Type B pancreatic cell (in vitro differentiated cells): ENCODE measurements at regions not wholly inside any gene's neighbourhood (a gene's known extent, or its start where the extent isn't known, plus 50 kb on each side); places are given as distances from the start of the nearest gene placed in this dataset.

Experiments
- DNase-seq: peaks from one replicate; pipeline ENCODE4 v3.0.0; 2021; ENCODE audit warnings: mixed read lengths; ENCODE audit not compliant: unreplicated experiment; ENCODE audit errors: extremely low spot score
- H3K27ac Mint-ChIP-seq: 2 replicates; pipeline ENCODE4 v1.8.0; 2021; ENCODE audit warnings: mild to moderate bottlenecking, mixed read lengths
- H3K27me3 Mint-ChIP-seq: 2 replicates; pipeline ENCODE4 v1.8.0; 2021; ENCODE audit warnings: mixed read lengths
- H3K36me3 Mint-ChIP-seq: 2 replicates; pipeline ENCODE4 v1.8.0; 2021; ENCODE audit warnings: mixed read lengths
- H3K4me1 Mint-ChIP-seq: one replicate; pipeline ENCODE4 v1.8.0; 2021; ENCODE audit warnings: mixed read lengths; ENCODE audit not compliant: unreplicated experiment
- H3K4me3 Mint-ChIP-seq: 2 replicates; pipeline ENCODE4 v1.8.0; 2021; ENCODE audit warnings: mild to moderate bottlenecking, mixed read lengths
- H3K9me3 Mint-ChIP-seq: 2 replicates; pipeline ENCODE4 v1.8.0; 2021; ENCODE audit warnings: mixed read lengths
- CTCF ChIP-seq: fragments of 200-600 bp; sonication (generic); conservative IDR thresholded peaks from 2 replicates; pipeline ENCODE4 v1.5.0; 2021; ENCODE audit warnings: antibody characterized with exemption, mild to moderate bottlenecking

DNA sequence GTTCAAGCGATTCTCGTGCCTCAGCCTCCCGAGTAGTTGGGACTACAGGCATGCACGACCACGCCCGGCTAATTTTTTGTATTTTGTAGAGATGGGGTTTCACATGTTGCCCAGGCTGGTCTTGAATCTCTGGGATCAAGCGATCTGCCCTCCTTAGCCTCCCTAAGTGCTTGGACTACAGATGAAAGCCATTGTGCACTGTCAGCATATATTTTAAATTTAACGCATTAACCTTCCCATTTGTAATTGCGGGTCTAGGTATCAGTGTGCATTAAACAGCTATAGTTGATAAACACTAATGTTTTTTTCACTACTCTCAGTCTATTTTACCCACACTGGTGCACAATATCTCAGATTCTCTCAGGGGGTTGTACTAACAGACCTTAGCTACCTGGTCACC is 1930.8 kb downstream of the C4orf33 start:
- H3K4me1 Mint-ChIP-seq: no peaks in the 10 kb centered on the region
- H3K27me3 Mint-ChIP-seq: no peaks in the 10 kb centered on the region
- TF ChIP-seq CTCF: no peak
- no peak for DNase-seq
- no peaks in the 10 kb centered on the region for H3K36me3 Mint-ChIP-seq
- no peak overlapping the region for H3K4me3 Mint-ChIP-seq
- no peaks in the 10 kb centered on the region for H3K9me3 Mint-ChIP-seq
- no peak overlapping the region for H3K27ac Mint-ChIP-seq

DNA sequence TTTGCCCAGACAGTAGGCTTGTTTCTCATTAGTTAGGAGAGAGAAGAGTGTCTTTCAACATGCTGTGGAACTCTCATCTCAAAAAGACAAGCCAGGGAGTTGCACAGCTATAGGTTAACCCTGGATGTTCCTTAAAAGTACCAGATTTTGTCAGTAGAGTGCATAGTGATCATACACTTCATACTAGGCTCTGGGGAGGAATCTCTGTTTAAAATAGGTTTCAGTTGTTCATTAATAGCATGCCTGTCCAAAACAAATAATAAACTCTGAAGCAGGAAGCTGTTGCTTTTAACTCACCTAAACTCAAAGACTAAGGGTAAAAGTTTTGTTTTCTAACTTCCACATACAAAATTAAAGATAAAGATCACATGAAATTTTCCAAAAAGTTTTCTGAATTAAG is 1948.4 kb downstream of the C4orf33 start:
- DNase-seq: no peak
- no peak for TF ChIP-seq CTCF
- Mint-ChIP-seq H3K4me3 (no peak overlapping the region), H3K36me3 (no peaks in the 10 kb centered on the region), H3K9me3 (no peaks in the 10 kb centered on the region), H3K27ac (no peak overlapping the region), H3K4me1 (no peaks in the 10 kb centered on the region), H3K27me3 (no peaks in the 10 kb centered on the region)

DNA sequence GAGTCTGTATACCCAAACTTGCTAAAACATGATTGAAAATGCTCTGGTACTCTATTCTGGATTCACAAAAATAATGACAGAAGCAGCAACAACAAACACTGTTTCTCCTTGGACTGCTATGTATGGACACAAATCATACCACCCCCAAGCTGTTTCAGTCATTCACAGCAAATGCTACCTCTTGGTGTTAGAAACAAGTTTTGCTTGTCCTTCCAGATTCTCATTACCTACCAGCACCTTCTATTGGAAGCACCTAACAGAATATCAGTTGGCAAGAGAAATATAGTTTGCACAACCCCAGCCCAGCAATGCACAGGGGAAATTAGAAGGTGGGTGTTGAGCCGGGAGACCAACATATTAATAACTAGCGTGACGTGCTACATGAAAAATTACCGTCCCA is 1950.9 kb downstream of the C4orf33 start:
- H3K36me3 Mint-ChIP-seq: no peaks in the 10 kb centered on the region
- DNase-seq: no peak
- no peak overlapping the region for H3K4me3 Mint-ChIP-seq
- no peak overlapping the region for H3K27ac Mint-ChIP-seq
- H3K4me1 Mint-ChIP-seq: no peaks in the 10 kb centered on the region
- no peak for TF ChIP-seq CTCF
- H3K9me3 Mint-ChIP-seq: no peaks in the 10 kb centered on the region
- no peaks in the 10 kb centered on the region for H3K27me3 Mint-ChIP-seq

- no peak for DNase-seq
- Mint-ChIP-seq H3K27me3 (no peaks in the 10 kb centered on the region), H3K36me3 (no peaks in the 10 kb centered on the region), H3K9me3 (no peaks in the 10 kb centered on the region), H3K27ac (no peak overlapping the region), H3K4me1 (no peaks in the 10 kb centered on the region), H3K4me3 (no peak overlapping the region)
- no peak for TF ChIP-seq CTCF
Measured at GRCh38 chr4:131052646-131053045, 1956.7 kb downstream of the C4orf33 start.

GRCh38 chr4:131054489-131055019 is 1958.6 kb downstream of the C4orf33 start:
- H3K9me3 Mint-ChIP-seq: no peaks in the 10 kb centered on the region
- TF ChIP-seq CTCF: no peak
- no peaks in the 10 kb centered on the region for H3K27me3 Mint-ChIP-seq
- no peaks in the 10 kb centered on the region for H3K36me3 Mint-ChIP-seq
- H3K4me3 Mint-ChIP-seq: no peak overlapping the region
- H3K27ac Mint-ChIP-seq: no peak overlapping the region
- no peaks in the 10 kb centered on the region for H3K4me1 Mint-ChIP-seq
- DNase-seq: no peak

GRCh38 chr4:131061734-131062133 is 1965.8 kb downstream of the C4orf33 start:
- Mint-ChIP-seq H3K27ac (no peak overlapping the region), H3K36me3 (no peaks in the 10 kb centered on the region), H3K27me3 (no peaks in the 10 kb centered on the region), H3K9me3 (peaks cover 4% of the 10 kb centered on the region), H3K4me1 (no peaks in the 10 kb centered on the region), H3K4me3 (no peak overlapping the region)
- TF ChIP-seq CTCF: no peak
- DNase-seq: no peak
